Islet precursor cell (in vitro differentiated cells): ENCODE measurements at regions not wholly inside any gene's neighbourhood (a gene's known extent, or its start where the extent isn't known, plus 50 kb on each side); places are given as distances from the start of the nearest gene placed in this dataset.
A peak's percentile ranks its signal among the peaks of the same experiment; 100 is the strongest.

ENCODE experiments used
- DNase-seq: peaks from one replicate; pipeline ENCODE4 v3.0.0-alpha.2; 2018

DNA sequence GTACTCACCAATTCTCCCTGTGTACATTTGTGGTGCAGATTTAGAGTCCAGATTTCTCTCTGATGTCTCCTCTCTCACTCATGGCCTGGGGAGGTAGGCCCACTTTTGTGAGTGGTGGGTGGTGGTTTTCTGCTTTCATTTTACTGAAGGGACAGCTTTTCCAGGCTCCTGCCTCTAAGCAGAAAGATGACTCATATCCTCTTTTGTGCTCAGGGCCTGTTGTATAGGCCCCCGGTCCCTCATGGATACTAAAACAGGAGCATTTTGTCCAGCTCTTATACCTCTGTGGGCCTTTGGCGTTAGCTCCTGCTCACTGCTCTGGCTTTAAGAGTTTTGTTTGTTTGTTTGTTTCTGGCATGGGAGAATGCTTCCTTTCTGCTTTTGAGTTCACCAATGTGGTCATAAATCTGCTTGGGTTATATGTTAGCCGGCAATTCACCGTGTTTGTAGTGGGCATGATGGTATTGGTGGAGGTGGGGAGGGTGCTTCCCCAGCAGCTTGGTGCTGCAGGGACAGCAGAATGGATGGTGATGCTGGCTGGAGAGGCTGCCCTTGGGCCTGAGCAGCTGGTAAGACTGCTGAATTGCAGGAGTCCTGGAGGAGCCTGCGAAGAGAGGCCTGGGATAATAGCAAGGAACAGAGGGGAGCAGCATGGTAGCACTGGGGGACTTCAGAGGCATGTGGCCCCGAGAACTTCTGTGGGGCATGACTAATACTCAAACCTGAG lies 468.7 kb downstream of the RPS24 start:
- DNase-seq = peak; percentile 84

DNA sequence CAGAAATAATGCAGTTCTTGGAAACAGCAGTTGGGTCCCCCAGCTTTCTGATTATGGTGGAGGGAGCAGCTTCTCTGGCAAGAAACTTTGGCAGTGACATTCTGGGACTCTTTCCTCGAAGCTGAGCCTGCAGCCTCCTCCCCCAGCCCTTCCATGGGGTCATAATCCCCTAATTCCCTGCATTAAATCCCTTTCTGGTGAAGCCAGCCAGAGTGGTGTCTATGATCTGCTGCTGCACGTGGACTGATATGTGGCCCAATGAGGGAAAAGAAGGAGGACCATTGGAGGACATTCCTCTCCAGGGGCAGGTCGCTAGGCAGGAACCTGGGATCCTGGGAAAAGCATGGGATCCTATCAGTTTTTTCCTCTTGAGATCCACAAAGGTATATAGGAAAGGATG lies 470.5 kb downstream of the RPS24 start:
- no peak for DNase-seq

DNA sequence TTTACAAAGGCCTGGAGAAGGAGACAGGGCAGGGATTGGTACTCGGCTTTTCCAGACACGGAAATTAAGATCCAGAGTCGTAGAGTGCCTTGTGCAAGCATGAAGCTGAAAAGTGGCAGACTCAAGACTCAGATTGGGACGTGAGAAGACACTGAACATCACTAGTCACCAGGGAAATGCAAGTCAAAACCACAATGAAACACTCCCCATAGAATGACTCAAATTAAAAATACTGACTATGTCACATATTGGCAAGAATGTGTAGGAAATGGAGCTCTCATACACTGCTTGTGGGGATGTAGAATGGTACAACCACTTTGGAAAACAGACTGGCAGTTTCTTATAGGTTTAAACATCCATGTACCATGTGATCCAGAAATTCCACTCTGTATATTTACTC lies 472.0 kb downstream of the RPS24 start:
- peak; percentile 19 for DNase-seq

DNA sequence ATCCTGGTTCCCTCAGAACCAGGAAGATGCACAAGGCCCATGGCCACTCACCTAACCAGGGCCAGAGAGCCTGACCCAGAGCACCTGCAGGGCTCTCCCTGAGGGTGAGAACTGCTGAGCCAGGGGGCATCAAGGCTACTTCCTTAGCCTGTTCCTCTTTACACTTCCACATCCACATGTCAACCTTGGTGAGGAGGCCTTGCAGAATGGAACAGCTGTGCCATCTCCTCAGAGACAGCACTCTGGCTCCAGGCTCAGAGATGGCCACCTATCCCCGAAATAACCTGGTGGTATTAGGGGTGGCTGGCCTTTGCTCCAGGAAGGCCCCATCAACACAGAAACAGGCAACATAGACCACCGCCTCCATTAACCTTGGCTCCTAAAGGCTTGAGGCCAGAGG lies 473.0 kb downstream of the RPS24 start:
- no peak for DNase-seq

DNA sequence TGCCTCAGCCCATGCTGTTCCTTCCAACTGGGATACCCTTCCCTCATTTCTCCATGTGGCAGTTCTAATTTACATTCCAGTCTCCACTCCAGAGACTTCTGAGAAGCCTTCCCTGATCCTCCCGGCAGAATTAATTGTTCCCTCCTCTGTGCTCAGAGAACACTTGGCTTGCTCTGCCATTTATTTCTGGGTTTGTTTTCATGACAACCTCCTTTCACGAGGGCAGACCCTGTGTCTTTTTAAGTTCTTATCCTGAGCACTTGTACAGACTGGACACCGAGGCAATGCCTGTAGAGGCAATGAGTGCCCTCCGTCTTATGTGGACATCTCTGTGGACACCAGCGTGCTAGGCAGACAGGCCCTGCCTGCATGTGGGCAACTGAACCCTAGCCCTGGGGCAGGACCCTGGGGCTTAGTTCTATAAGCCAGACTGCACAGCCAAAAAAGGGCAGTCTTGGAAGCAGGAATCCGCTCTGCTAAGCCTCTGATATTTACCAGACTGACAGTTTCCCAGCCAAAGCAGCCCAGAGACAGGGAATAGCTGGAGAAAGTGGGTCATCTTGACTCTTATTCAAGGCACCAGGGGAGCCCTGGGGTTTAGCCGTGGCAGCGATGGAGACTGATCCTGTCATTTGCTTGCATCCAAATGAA lies 474.0 kb downstream of the RPS24 start:
- peak; percentile 77 for DNase-seq

DNA sequence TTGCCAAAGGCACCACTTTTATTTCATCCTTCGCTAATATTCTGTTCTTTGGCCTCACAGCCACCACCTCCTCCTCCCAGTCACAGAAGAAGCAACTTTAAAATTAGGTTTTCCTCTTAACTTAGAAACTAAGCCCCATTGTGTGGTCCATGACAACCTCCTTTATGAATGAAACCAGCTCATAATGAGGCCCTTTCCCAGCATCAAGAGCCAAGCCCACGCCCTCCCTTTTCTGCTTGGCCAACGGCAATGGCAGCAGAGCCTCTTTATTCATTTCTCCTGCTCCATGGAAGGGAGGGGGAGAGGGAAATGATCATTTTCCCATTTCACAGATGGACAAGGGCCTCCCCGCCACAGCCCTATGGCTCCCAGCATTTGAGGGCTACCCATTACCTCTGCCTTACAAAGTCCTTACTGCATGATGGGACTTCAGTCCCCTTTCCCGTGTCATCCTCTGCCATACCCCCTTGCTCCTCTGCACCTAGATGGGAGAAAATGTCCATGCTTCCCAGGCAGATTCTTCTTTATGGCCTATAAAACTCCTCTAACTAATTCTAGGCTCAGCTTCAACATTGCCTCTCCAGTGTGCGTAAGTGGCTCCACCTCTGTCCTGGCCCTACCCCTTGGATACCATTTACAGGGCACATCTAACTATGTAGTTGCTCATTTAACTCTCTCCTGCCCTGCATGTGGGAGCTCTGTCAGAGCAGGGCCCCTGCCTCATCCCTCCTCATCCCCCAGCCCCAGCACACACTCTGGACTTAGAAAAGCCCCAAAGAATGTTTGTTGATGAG lies 475.5 kb downstream of the RPS24 start:
- DNase-seq = no peak

DNA sequence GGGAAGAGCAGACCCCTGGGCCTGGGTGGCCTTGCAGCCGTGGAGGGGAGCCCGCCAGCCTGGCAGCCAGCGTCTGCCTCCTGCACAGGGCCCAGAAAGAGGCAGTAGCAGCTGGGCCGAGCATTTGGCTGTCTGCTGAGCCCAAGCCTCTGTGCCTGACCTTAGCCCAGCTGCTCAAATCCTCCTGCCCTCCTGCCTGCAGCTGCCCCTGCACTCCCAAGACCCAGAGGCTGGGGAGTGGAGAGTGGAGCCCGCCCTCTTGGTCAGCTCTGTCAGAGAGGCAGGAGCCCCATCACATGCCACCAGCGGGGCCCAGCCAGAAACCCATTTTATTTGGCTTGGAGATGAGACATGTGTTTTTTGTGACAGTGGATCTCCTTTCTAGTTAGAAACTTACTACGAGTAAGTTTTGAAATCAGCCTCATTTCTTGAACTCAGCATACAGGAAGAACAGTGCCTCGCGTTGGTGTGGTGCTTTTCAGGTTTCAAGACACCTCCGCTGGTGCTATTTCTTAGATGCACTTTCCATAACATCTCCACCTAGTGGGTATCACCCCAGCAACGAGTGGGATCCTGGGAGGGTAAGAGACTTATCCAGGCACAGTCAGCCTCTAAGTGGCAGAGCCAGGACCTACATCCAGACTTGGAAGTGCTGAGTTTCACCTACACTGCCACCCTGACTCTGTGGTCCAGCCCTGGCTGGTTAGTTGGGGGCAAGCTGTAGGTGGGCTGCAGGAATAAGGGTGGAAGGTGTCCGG lies 477.1 kb downstream of the RPS24 start:
- peak; percentile 52 for DNase-seq

DNA sequence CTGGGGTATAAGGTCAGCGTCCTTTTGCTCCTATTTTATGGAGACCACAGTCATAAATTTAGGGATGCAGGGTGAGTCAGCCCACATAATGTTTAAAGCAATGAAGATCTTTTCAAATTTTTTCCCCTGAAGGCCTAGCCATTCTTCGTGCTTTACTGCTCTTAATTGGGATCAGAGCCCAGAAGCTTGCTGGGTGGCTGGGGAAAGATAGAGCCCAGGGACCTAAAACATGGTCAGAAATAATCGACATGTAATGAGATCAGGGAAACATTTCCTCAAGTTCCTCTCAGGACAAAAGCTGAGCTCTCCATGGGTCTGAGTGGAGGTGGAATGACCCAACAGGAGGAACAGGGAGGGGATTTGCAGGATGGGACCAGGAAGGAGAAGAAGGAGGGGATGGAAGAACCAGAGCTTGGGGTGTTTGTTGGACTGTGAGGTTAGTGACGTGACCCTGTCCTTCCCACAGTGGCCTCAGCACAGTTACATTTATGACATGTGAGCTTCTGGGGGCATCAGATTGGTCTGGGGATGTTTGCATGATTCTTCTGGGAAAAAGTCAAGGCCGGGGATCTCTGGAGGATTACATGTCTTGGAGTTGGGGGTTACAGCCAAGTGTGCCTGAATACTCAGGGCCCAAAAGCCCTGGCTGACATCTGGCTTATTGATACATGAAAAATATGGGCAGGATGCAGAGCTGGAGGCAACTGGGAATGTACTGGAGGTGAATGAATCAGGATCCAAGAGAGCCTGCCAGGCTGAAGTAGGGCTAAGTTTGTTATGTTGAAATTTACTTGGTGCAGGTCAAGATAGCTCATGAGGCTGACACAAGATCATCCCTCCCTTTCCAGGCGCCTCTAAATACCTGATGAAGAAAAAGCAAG lies 477.9 kb downstream of the RPS24 start:
- peak; percentile 19 for DNase-seq

DNA sequence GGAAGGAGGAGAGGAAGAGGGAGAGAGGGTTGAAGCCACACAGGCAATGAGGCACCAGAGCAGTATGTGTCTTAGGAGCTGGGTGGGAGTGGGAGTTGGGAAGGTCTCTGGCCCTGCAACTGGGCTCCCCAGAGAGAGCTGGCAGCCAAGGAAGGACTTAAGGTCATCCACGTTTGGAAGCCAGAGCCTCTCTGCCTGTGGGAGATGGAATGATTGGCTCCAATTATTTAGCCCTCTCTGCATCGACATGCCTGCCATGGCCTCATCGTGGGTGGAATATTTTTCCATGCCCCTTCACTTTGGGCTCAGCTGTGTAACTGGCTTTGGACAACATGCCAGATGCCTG lies 478.5 kb downstream of the RPS24 start:
- DNase-seq = peak; percentile 22

DNA sequence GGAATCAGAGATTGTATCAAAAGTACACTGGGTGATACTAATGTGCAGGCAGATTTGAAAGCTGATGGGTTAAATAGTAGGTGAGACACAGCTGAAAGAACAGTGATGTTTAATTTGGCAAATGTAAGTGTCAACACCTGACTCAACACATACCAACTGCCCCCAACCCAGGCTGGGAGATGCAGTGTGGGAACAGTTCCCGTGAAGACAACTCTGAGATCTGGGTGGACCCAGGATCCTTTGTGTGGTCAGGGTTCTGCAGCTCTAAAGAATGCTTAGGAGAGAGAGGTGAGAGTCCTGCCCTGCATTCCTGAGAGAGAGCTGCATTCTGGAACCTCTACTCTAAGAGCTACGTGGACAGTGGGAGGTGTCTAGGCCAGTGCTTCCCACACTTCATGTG lies 479.7 kb downstream of the RPS24 start:
- DNase-seq = peak; percentile 80

DNA sequence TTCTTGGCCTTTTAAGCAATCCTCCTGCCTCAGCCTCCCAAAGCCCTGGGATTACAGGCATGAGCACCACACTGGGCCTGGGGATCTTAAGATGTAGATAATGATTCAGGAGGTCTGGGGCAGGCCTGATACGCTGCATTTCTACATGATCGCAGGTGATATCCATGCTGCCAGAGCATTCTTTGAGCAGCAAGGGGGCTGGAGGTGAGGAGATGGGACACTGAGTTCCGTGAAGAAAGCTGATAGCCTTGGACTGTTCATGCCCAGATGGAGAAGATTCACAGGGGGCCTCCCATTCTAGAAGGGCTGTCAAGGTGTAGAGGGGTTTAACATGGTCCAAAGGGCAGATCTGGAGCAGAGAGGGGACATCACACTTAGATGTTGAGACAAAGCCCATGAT lies 480.3 kb downstream of the RPS24 start:
- peak; percentile 35 for DNase-seq

DNA sequence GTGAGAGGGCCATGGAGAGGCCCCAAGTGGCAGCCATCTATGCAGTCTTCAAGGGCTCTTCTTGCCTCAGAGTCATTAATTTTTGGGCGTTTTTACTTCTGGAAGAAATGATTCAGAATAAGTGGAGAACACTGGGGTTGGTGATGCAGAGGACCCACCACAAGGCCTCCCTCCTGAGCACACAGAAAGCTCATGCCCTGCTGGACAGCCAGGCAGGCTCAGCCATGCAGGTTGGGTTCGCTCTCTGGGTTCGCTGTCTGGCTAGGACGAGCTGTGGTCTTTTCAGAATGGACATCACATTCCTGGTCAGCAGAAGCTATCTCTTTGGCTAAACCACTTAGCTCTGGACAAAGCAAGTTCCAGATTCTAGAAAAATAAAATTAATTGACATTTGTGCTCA lies 480.8 kb downstream of the RPS24 start:
- DNase-seq = no peak

DNA sequence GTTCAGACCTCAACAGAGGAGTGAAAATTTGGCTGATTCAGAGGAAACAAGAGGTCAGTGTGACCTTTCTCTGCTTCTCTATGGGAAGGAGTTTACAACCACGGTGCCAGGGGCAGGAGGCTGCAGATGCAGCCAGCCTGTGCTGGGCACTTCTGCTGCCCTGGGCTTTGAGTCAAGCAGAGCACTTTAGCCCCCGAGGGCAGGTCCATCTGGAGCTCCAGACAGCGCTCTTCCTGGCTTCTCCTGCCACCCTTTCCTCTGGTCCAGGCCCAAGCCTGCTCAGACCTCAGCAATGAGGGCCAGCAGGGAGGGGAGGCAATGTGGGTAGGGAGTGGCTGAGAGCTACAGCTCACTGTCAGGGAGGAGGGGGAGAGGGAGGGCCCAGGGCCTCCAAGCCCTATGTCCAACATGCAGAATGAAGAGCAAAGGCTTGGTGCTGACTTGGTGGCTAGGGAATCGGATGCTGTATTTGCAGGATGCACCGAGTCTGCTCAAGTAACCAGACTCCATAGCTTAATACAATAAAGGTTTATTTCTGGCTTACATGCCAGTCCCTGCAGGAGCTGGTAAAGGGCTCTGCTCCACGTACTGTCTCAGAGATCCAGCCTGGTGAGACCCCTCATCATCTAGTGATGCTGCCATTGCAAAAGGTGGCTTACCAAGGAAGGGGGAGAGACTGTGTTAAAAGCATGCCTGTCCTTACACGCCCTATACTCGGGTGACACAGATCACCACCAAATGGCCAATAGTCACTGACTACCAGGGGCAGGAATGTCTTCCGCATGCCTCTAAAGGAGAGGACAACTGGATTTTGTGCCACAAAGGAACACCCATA lies 481.6 kb downstream of the RPS24 start:
- DNase-seq = peak; percentile 55

DNA sequence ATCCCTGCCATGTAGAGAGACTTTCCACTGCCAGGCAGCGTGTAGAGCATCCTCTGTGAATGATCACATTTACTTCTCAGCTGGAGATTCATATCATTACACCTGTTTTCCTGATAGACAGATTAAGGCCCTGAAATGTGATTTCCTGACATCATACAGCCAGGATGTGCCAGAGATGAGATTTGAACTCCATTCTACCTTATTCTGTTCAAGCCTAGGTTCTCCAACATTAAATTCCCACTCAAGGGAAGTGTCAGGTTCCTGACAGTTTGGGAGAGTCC lies 482.1 kb downstream of the RPS24 start:
- DNase-seq = no peak

DNA sequence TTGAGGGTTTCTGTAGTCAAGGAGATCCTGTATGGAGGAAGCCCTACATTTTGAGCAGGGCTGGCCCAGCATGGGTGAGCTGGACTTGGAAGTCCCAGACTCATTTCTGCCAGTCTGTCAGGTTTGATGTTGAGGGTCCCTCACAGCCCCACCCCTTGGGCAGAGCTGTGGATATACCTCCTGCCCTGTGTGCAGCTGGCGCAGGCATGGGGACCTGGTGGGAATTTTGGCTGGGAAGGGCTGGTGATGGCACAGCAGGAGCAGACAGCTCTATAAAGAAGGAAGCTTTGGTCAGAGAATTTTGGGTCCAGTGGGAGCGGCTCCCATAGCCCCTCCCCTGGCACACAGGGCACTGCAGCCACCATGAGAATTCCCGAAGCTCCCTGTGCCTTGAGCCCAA lies 482.6 kb downstream of the RPS24 start:
- peak; percentile 16 for DNase-seq

DNA sequence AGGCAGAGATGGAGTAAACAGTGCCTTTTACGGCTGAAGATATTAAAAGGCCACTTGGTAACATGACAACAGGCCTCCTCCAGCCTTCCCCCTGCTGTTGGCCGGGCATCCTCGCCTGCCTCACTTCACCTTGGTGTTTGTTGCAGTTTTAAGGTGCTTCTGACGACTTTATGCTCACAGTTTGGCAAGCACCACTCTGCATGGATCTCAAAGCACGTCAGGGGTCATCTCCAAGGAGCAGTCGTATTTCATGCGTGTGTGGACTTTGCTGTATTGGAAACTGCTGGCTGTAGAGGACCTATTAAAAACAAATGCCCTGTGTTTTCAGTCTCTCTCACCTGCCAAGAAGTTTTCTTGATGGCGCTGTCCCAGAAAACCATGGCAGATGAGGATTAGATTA lies 483.1 kb downstream of the RPS24 start:
- peak; percentile 35 for DNase-seq

DNA sequence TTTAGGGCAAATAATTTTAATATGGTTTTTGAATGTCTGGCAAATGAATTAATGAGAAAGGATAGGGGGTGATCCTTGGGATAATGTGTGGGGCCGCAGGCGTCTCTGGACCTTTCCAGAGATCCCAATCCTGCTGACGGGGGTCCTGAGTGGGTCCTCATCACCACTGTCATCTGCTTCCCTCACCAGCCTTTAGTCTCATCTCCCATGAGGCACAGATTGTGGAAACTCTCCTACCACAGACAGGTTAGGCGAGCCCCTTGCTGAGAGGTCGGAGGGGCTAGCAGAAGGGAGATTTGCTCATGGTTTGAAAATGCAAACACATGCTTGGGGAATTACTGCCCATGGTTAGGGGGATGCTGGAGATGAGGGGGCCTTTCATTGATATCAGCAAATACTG lies 484.6 kb downstream of the RPS24 start:
- peak; percentile 37 for DNase-seq

DNA sequence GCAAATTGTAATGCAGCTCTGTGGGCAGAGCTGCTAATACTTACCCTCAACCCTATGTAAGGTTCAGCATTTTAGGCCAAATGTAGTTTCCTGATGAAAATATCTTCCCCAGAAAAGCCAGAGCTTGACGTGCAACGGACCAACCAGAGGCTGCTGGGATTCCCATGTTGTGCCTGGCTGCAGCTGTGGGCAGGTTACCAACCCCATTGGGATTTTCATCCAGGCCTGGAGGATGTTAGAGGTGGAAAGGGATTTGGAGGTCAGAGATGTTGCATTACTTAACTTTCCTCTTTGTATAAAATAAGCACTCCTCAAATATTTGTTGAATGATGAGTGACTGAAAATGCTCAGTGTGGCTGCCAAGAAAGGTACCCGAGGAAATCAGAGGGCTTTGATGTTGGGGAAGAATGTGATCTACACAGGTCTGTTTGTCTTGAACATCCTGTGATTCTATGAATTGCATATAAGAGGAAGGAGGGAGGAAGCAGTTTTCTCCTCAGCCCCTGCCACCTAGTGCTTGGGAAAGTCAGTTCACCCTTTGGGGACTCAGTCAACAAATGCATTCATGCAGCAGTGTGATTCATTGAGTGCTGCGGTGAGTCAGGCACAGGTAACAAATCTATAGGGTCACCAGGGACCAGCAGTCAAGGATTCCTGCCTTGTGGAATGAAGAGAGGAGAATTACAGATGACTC lies 487.2 kb downstream of the RPS24 start:
- peak; percentile 91 for DNase-seq

DNA sequence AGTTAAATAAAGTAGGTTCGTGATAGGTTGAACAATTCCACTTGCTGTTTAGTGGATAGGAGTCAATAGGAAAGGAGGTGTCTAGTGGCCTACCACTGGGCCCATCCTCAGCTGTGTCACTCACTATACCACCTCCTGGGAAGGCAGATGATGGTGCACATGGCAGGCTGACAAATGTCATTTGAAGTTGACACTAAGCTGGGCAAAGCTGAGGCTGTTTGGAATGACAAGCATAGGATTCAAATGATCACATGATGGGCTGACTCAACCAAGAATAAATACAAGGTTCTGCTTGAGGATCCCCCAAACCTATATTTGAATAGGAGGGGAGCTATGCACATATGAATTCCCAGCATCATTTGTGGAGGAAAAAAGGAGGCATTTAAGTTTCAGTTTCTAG lies 489.8 kb downstream of the RPS24 start:
- peak; percentile 15 for DNase-seq

DNA sequence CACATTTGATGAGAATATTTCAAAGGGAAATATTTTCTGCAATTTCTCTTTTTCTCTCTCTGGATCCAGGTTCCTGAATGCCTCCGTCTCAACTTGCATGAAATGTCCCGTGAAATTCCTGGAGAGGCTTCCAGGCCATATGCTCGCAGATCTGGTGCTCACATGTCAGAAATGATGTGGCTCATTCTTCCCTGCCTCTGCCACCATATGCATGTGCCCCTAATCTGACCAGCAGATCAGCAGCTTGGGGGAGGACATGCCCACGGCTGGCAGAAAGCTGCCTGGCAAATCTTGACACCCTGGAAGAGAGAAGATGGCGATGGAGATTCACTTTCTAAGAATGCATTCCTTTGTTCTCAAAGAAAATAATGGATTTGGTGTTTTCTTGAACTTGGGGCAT lies 490.7 kb downstream of the RPS24 start:
- peak; percentile 30 for DNase-seq

DNA sequence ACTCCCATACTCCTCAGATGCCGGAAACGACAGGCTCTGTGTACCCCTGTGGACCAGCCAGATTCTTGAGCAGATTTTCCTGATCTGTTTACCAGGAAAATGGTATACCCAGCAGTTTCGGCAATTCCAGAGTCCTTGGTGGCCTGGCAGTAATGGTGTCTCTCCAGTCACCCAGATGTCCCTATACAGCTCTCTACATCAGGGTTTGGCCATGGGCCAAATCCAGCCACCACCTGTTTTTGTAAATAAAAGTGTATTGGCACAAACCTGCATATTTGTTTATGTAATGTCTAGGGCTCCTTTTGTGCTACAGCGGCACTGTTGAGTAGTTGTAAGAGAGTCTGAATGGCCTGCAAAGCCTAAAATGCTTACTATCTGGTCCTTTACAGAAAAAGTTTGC lies 491.3 kb downstream of the RPS24 start:
- DNase-seq = no peak
